T-helper 2 cell treated with Interferon-gamma antibody and Interleukin-4, amounts not matched to agents 5 μg/mL and 100 μg/mL, for 36 hours (primary cell): ENCODE measurements at regions not wholly inside any gene's neighbourhood (a gene's known extent, or its start where the extent isn't known, plus 50 kb on each side); places are given as distances from the start of the nearest gene placed in this dataset.

Experiments
- DNase-seq: peaks from one replicate; pipeline ENCODE4 v3.0.0; 2021; ENCODE audit warnings: low spot score
- H3K27ac Mint-ChIP-seq: one replicate; pipeline ENCODE4 v1.8.0; 2021; ENCODE audit warnings: mild to moderate bottlenecking, mixed read lengths
- H3K27me3 Mint-ChIP-seq: one replicate; pipeline ENCODE4 v1.8.0; 2021; ENCODE audit warnings: low read depth, mixed read lengths
- H3K36me3 Mint-ChIP-seq: one replicate; pipeline ENCODE4 v1.8.0; 2021; ENCODE audit warnings: low read depth, mixed read lengths
- H3K4me1 Mint-ChIP-seq: one replicate; pipeline ENCODE4 v1.8.0; 2021; ENCODE audit warnings: low read depth, mixed read lengths
- H3K4me3 Mint-ChIP-seq: one replicate; pipeline ENCODE4 v1.8.0; 2022; ENCODE audit warnings: mild to moderate bottlenecking, moderate library complexity, mixed read lengths
- H3K9me3 Mint-ChIP-seq: one replicate; pipeline ENCODE4 v1.8.0; 2021; ENCODE audit warnings: mixed read lengths

DNA sequence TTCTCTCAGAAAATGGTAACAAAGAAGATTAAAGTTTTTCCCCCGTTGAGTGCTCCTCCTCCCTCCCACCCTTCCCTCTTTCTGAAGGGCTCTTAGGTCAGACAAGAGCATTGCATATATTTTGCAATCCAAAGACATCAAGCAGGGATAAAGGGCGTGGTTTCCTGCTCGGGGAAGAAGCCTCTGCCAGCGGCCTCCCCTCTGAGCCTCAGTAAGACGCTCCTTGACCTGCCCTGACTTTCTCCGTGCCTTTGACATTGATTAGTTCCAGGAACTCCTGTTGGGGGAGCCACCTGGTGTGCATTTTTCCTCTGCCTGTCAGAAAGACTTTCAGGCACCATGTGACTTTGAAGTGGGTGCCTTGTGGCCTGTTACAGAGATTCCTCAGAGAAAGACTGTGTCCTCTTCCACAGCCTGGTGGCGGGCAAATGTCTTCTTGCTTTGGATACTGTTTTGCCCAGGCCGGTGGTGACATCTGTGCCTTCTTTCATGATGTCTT, 87.2 kb upstream of the TBL1XR1 start:
- peak; percentile 6 for DNase-seq
- Mint-ChIP-seq H3K4me3 (peak overlapping the region; percentile 52), H3K27me3 (no peaks in the 10 kb centered on the region), H3K27ac (peak overlapping the region; percentile 69), H3K4me1 (peaks cover 24% of the 10 kb centered on the region), H3K9me3 (peaks cover 18% of the 10 kb centered on the region), H3K36me3 (peaks cover 6% of the 10 kb centered on the region)

DNA sequence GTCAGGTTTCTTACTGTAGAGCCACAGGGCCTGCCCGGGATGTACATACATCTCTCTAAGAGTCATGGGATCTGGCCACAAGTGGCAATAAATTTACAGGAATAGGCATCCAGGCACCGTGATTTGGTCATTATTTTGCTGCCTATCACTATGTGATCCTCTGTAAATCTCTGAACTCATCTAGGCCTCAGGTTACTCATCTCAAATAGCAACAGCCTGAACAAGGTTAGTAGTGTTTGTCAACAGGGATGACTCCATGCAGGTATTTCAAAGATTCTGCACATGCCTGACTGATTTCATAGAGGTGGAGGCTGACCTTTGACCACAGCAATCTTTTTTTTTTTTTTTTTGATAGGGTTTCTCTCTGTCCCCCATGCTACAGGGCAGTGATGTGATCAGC, 88.8 kb upstream of the TBL1XR1 start:
- H3K27ac Mint-ChIP-seq: no peak overlapping the region
- H3K36me3 Mint-ChIP-seq: peaks cover 1% of the 10 kb centered on the region
- peaks cover 20% of the 10 kb centered on the region for H3K4me1 Mint-ChIP-seq

DNA sequence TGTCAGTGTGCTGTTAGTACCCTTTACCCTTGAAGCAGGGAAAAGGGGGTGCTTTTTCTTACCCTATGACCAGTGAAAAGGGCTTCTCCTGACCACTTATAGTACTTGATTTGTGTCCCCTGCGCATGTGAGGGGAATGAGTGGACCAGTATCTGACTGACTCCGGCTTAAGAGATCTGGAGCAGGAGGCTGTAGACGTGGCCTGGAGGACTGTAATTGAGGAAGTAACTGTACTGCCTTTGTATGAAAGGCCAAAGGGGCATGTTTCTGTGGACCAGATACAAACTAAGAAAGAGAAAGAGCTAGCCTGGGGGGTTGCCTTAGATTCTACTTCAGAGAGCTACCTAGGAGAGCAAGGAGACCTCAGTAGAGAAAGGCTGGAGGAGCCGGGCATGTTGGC, 89.9 kb upstream of the TBL1XR1 start:
- H3K4me3 Mint-ChIP-seq: no peak overlapping the region
- no peak overlapping the region for H3K27ac Mint-ChIP-seq
- H3K36me3 Mint-ChIP-seq: no peaks in the 10 kb centered on the region
- H3K9me3 Mint-ChIP-seq: peaks cover 2% of the 10 kb centered on the region
- H3K4me1 Mint-ChIP-seq: peaks cover 8% of the 10 kb centered on the region
- H3K27me3 Mint-ChIP-seq: no peaks in the 10 kb centered on the region
- no peak for DNase-seq

More for the DNA sequence above, 88.8 kb upstream of the TBL1XR1 start:
- H3K27me3 Mint-ChIP-seq: no peaks in the 10 kb centered on the region
- H3K4me3 Mint-ChIP-seq: no peak overlapping the region
- H3K9me3 Mint-ChIP-seq: peaks cover 13% of the 10 kb centered on the region
- no peak for DNase-seq

DNA sequence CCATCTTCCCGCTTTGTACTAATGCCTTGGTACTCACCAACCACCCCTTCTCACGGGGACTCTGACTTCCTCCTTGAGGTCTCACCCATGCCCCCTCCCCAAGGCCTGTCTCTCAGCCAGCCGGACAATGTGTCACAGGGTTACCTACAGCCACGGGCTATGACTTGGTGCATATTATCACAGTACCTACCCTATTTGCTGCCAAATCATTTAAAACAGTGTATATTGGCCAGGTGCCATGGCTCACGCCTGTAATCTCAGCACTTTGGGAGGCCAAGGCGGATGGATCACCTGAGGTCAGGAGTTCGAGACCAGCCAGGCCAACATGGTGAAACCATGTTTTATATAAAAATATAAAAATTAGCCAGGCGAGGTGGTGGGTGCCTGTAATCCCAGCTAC, 93.4 kb upstream of the TBL1XR1 start:
- H3K27me3 Mint-ChIP-seq: no peaks in the 10 kb centered on the region
- no peaks in the 10 kb centered on the region for H3K36me3 Mint-ChIP-seq
- H3K4me1 Mint-ChIP-seq: no peaks in the 10 kb centered on the region
- no peaks in the 10 kb centered on the region for H3K9me3 Mint-ChIP-seq
- DNase-seq: no peak
- H3K4me3 Mint-ChIP-seq: no peak overlapping the region
- no peak overlapping the region for H3K27ac Mint-ChIP-seq

DNA sequence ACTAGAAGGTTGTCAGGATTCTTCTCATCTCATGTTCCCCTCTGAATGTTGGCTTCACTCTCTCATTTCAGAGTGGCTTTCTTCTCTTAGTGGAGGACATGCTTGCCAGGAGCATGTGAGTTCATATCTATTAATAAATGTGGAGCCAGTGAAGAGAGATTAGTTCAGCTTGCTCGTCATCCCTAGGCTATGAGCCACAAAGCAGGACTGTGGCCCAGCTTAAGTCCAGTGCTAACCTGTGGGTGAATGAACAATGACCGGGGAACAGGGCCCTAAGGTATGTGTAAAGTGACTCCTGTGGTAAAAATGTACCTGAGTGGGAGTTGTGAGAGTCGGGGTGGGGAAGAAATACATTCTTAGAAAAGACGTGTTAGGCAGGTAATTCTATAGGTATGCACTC, 96.9 kb upstream of the TBL1XR1 start:
- no peaks in the 10 kb centered on the region for H3K9me3 Mint-ChIP-seq
- no peak for DNase-seq
- no peak overlapping the region for H3K27ac Mint-ChIP-seq
- no peaks in the 10 kb centered on the region for H3K36me3 Mint-ChIP-seq
- no peak overlapping the region for H3K4me3 Mint-ChIP-seq
- no peaks in the 10 kb centered on the region for H3K27me3 Mint-ChIP-seq
- no peaks in the 10 kb centered on the region for H3K4me1 Mint-ChIP-seq

DNA sequence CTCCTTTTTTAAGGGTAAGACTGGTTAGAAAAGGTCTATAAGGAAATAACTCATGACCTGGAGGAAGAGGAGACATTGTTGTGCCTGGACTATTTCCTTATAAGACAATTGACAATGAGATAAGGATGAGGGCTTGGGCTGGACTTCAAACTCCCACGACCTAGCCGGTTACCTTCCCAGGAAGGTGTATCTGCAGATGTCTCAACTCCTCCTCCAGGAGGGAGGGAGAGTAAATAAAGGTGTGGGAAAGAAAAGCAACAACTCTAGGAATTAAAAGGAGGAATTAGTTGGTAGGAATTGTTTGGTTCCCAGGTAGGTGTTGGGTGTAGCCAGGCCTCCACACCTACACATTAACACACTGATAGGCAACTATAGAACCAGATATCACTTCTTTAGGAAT, 97.8 kb upstream of the TBL1XR1 start:
- Mint-ChIP-seq H3K4me3 (no peak overlapping the region), H3K27me3 (no peaks in the 10 kb centered on the region), H3K36me3 (no peaks in the 10 kb centered on the region), H3K27ac (no peak overlapping the region), H3K9me3 (no peaks in the 10 kb centered on the region), H3K4me1 (no peaks in the 10 kb centered on the region)
- DNase-seq: no peak

DNA sequence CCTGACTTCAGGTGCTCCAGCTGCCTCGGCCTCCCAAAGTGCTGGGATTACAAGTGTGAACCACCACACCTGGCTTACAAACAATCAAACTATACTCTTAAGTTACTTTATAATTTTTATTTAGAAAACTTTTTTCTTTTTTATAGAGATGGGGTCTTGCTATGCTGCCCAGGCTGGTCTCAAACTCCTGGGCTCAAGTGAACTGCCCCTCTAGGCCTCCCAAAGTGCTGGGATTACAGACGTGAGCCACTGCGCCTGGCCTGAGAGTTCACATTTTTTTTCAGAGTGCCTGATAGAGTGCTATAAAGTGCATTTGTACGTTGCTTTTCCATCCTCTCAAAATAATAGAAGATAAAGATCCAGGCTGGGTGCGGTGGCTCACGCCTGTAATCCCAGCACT, 102.0 kb upstream of the TBL1XR1 start:
- no peaks in the 10 kb centered on the region for H3K9me3 Mint-ChIP-seq
- no peak overlapping the region for H3K4me3 Mint-ChIP-seq
- H3K4me1 Mint-ChIP-seq: peaks cover 2% of the 10 kb centered on the region
- no peaks in the 10 kb centered on the region for H3K27me3 Mint-ChIP-seq
- H3K36me3 Mint-ChIP-seq: no peaks in the 10 kb centered on the region
- H3K27ac Mint-ChIP-seq: no peak overlapping the region
- DNase-seq: no peak

DNA sequence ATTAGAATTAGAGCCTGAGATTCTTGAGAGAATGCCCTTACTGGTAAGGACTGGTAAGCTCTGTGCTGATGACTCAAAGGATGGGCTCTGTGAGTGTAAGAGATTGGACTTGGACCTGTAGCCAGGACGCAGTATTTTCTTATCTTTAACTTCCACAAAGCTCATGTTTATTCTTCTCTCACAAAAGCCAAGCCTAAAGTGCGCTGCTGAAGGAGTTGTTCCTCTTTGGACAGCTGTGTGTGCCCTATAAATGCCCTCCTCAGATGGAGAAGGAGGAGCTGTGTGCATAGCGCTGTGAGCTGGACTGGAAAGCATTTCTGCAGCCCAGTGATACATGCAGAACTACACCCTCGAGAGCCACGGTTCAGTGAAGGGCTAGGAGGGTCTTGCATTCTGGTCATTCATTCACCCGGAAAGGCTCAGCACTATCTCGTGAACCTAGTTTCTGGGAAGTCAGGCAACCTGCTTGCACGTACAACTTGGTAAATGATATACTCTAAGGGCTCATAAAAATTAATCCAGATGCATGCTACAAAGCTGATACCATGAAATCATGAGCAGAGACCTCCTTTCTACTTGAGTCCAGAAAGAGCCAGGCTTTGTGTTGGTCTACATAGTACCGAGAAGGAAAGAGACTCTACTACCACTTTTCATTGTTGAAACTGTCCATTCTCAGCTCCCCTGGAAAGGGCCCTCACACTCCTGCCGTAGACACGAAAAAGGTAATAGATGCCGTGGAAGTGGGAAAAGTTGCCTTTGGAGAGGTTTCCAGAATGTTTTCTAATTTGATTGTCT, 103.0 kb upstream of the TBL1XR1 start:
- H3K4me1 Mint-ChIP-seq: peaks cover 2% of the 10 kb centered on the region
- no peak overlapping the region for H3K4me3 Mint-ChIP-seq
- H3K27ac Mint-ChIP-seq: no peak overlapping the region
- DNase-seq: no peak
- H3K9me3 Mint-ChIP-seq: no peaks in the 10 kb centered on the region
- no peaks in the 10 kb centered on the region for H3K27me3 Mint-ChIP-seq
- H3K36me3 Mint-ChIP-seq: no peaks in the 10 kb centered on the region

DNA sequence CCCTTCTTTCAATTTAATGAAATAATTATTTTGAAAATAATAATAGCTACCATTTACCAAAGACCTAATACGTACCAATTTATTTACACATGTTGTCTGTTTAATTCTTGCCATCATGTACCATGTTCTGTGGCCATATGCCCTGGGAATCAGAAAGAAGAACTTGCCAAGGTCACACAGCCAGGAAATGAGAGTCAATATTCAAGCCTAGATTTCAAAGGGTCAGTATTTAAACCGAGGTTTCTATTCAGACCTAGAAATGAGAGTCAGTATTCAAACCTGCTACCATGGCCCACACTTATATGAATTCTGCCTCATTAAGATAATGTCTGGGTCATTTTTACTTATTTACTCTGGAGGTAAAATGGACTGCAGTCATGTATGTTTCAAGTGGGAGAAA, 103.6 kb upstream of the TBL1XR1 start:
- Mint-ChIP-seq H3K27me3 (no peaks in the 10 kb centered on the region), H3K4me1 (peaks cover 2% of the 10 kb centered on the region), H3K4me3 (no peak overlapping the region), H3K36me3 (no peaks in the 10 kb centered on the region), H3K27ac (no peak overlapping the region), H3K9me3 (no peaks in the 10 kb centered on the region)
- DNase-seq: no peak

DNA sequence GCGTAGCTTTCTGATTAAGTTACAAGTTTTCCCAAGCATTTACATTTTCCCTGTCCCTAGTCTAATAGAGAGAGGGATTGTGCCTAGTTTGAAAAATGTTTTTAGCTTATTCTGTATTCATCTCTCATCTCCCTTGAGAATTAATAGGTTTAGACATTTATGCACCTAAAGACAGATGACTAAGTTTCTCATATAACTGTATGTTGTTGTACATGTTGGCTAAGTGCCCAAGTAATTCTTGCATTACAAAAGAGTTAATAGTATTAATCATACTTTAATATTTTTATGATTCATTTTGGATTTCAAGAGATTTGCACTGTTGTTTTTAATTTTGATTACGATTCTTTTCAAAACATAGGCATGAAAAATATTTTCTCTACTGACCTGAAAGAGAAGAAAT, 109.0 kb upstream of the TBL1XR1 start:
- Mint-ChIP-seq H3K4me3 (no peak overlapping the region), H3K36me3 (peaks cover 3% of the 10 kb centered on the region), H3K27ac (no peak overlapping the region), H3K9me3 (peaks cover 8% of the 10 kb centered on the region), H3K4me1 (peaks cover 2% of the 10 kb centered on the region), H3K27me3 (no peaks in the 10 kb centered on the region)
- no peak for DNase-seq

DNA sequence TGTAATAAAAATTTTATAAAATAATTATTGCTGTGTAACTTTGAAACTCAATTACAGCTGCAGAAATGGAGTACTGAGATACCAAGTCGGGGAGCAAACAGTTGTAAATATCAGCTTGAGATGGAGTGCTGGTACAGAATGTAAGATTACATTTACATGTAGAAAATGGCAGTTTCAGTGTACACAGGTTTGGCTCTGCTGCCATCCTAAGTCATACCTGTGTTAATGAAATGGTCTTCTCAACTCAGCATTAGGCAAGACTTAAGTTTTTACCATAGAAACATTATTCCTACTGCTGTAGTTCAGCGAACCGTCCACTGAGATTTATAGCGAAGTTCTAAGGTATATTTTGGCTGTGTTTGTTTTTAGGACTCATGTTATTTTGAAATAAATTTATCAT, 110.1 kb upstream of the TBL1XR1 start:
- H3K9me3 Mint-ChIP-seq: peaks cover 17% of the 10 kb centered on the region
- H3K27me3 Mint-ChIP-seq: no peaks in the 10 kb centered on the region
- peaks cover 2% of the 10 kb centered on the region for H3K4me1 Mint-ChIP-seq
- H3K27ac Mint-ChIP-seq: no peak overlapping the region
- peaks cover 4% of the 10 kb centered on the region for H3K36me3 Mint-ChIP-seq
- no peak overlapping the region for H3K4me3 Mint-ChIP-seq
- no peak for DNase-seq

DNA sequence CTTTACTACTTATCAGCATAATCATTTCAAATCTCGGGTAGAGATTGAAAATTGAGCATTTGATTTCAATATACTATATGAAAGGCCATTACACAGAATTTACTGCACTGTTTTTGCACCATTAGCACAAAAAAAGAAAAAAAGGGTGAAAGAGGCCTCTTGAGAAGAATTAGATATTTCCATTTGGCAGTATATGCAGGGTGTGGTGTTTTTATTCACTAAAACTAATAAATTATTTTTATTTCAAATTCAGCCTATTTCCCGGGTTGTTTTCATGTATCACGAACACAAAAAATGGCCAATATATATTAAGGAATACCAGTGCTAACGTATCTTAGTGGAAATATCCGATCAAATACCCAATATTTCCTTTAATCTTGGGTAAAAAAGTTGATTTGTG, 110.5 kb upstream of the TBL1XR1 start:
- no peaks in the 10 kb centered on the region for H3K27me3 Mint-ChIP-seq
- DNase-seq: no peak

DNA sequence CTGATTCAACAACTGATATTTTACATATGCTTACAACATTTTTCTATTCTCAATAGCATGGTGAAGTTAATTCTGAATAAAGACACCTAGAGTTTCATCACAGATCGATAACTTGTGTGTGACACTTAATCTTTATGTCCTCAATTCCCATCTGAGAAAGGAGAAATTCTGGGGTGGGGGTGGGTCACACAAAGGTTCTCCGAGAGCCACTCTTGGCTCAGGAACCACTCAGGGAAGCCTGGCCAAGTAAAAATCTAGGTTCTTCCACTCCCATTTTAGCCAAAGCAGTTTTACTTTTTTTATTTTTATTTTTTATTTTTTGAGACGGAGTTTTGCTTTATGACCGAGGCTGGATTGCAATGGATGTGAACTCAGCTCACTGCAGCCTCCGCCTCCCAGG, 111.0 kb upstream of the TBL1XR1 start:
- H3K4me1 Mint-ChIP-seq: peaks cover 4% of the 10 kb centered on the region
- peaks cover 21% of the 10 kb centered on the region for H3K9me3 Mint-ChIP-seq
- H3K27ac Mint-ChIP-seq: no peak overlapping the region
- no peak for DNase-seq
- no peak overlapping the region for H3K4me3 Mint-ChIP-seq
- no peaks in the 10 kb centered on the region for H3K27me3 Mint-ChIP-seq
- peaks cover 6% of the 10 kb centered on the region for H3K36me3 Mint-ChIP-seq

More for the DNA sequence above, 110.5 kb upstream of the TBL1XR1 start:
- Mint-ChIP-seq H3K4me3 (no peak overlapping the region), H3K9me3 (peaks cover 21% of the 10 kb centered on the region), H3K27ac (no peak overlapping the region), H3K36me3 (peaks cover 6% of the 10 kb centered on the region), H3K4me1 (peaks cover 4% of the 10 kb centered on the region)

DNA sequence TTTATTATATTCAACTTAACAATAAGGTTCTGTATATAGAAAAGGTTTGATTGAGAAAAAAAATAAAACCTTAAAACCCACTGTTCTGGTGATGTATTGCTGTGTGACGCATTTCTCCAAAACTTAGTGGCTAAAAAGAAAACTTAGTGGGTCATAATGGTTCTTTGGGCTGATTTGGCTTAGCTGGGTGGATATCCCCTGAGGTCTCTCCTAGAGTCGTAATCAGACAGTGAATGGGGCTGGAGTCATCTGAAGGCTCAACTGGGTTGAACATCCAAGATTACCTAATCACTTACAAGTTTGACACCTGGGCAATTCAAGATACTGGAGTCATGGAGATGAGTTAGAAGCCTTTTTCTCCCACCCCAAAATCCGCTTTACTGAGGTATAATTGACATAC, 111.6 kb upstream of the TBL1XR1 start:
- peaks cover 3% of the 10 kb centered on the region for H3K4me1 Mint-ChIP-seq
- H3K36me3 Mint-ChIP-seq: peaks cover 6% of the 10 kb centered on the region
- no peaks in the 10 kb centered on the region for H3K27me3 Mint-ChIP-seq
- H3K4me3 Mint-ChIP-seq: no peak overlapping the region
- H3K9me3 Mint-ChIP-seq: peaks cover 21% of the 10 kb centered on the region
- DNase-seq: no peak
- H3K27ac Mint-ChIP-seq: no peak overlapping the region

DNA sequence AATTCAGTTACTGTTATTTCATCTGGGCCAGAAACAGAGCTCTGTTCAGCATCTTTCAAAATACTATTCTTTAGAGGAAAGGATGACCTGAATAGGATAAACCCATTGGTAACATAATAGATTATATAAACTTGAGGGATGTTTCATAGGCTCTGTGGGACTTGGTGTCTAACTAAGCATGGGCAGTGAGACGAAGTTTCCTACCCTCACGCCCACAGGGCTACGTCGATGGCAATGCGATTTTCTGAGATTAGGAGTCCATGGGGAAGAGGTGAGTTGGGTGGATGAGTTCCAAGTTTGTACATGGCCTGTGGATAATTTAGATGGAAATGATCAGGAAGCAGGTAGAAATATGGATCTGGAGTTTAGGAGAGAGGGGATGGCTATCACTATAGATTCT, 115.2 kb upstream of the TBL1XR1 start:
- no peak overlapping the region for H3K27ac Mint-ChIP-seq
- DNase-seq: no peak
- no peak overlapping the region for H3K4me3 Mint-ChIP-seq
- H3K36me3 Mint-ChIP-seq: peaks cover 6% of the 10 kb centered on the region
- peaks cover 8% of the 10 kb centered on the region for H3K4me1 Mint-ChIP-seq
- H3K9me3 Mint-ChIP-seq: peaks cover 24% of the 10 kb centered on the region
- H3K27me3 Mint-ChIP-seq: no peaks in the 10 kb centered on the region
